ENCODE measurements at regions not wholly inside any gene's neighbourhood (a gene's known extent, or its start where the extent isn't known, plus 50 kb on each side); places are given as distances from the start of the nearest gene placed in this dataset.

DNA sequence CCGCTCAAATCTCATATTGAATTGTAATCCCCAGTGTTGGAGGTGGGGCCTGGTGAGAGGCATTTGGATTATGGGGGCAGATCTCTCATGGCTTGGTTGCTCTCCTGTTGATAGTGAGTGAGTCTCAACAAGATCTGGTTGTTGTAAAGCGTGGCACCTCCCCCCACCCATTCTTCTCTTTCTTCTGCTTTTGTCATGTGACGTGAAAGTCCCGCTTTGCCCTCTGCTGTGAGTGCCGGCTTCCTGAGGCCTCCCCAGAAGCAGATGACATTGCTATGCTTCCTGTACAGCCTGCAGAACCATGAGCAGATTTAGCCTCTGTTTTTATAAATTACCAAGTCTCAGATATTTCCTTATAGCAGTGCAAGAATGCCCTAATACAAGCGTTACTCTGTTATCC lies 673.8 kb downstream of the ADCYAP1 start:
- no peak for TF ChIP-seq EZH2phosphoT487 (IDR thresholded peaks at IDR 0.05; ENCODE audit: borderline replicate concordance, low read depth)
- TF ChIP-seq, protein P1, sequence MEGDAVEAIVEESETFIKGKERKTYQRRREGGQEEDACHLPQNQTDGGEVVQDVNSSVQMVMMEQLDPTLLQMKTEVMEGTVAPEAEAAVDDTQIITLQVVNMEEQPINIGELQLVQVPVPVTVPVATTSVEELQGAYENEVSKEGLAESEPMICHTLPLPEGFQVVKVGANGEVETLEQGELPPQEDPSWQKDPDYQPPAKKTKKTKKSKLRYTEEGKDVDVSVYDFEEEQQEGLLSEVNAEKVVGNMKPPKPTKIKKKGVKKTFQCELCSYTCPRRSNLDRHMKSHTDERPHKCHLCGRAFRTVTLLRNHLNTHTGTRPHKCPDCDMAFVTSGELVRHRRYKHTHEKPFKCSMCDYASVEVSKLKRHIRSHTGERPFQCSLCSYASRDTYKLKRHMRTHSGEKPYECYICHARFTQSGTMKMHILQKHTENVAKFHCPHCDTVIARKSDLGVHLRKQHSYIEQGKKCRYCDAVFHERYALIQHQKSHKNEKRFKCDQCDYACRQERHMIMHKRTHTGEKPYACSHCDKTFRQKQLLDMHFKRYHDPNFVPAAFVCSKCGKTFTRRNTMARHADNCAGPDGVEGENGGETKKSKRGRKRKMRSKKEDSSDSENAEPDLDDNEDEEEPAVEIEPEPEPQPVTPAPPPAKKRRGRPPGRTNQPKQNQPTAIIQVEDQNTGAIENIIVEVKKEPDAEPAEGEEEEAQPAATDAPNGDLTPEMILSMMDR (IDR thresholded peaks at IDR 0.05): no peak
- TF ChIP-seq EP300 (IDR thresholded peaks at IDR 0.05; ENCODE audit: borderline replicate concordance in 1 of 2, low read depth in 1 of 2, low read length in 1 of 2): no peak
- no peak for TF ChIP-seq SMC3 (IDR thresholded peaks at IDR 0.05; ENCODE audit: low read depth, low read length)
- TF ChIP-seq RAD21 (IDR thresholded peaks at IDR 0.05; ENCODE audit: low read length): no peak
- TF ChIP-seq, protein P2, sequence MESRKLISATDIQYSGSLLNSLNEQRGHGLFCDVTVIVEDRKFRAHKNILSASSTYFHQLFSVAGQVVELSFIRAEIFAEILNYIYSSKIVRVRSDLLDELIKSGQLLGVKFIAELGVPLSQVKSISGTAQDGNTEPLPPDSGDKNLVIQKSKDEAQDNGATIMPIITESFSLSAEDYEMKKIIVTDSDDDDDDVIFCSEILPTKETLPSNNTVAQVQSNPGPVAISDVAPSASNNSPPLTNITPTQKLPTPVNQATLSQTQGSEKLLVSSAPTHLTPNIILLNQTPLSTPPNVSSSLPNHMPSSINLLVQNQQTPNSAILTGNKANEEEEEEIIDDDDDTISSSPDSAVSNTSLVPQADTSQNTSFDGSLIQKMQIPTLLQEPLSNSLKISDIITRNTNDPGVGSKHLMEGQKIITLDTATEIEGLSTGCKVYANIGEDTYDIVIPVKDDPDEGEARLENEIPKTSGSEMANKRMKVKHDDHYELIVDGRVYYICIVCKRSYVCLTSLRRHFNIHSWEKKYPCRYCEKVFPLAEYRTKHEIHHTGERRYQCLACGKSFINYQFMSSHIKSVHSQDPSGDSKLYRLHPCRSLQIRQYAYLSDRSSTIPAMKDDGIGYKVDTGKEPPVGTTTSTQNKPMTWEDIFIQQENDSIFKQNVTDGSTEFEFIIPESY (IDR thresholded peaks at IDR 0.05; ENCODE audit: borderline replicate concordance, low read depth): no peak

Measured in SK-N-SH (cell line).